Natural killer cell treated with Interleukin-12 subunit alpha and Interleukin-12 subunit beta and Interleukin-15 and Interleukin-18, amount 100 ng/mL, for 72 hours (primary cell): ENCODE measurements at regions not wholly inside any gene's neighbourhood (a gene's known extent, or its start where the extent isn't known, plus 50 kb on each side); places are given as distances from the start of the nearest gene placed in this dataset.

Experiments
- ATAC-seq, 2 donors: fragments of 150-1000 bp; cut with Tn5 transposase in 1 of 2; sonication (Bioruptor Pico), chemical (Tn5 transposase) in 1 of 2; 2 replicates each; pipeline ENCODE4 v1.10.0; 2021
- DNase-seq: peaks from one replicate; pipeline ENCODE4 v3.0.0; 2022; ENCODE audit warnings: low spot score
- H3K27ac Mint-ChIP-seq, 2 donors: 1 replicate in 1 of 2; 2 replicates in 1 of 2; pipeline ENCODE4 v1.8.0; 2022; ENCODE audit warnings: mixed read lengths in 2 of 2, mild to moderate bottlenecking in 1 of 2, moderate library complexity in 1 of 2
- H3K27me3 Mint-ChIP-seq, 2 donors: 1 replicate in 1 of 2; 2 replicates in 1 of 2; pipeline ENCODE4 v1.8.0; 2022; ENCODE audit warnings: mixed read lengths in 2 of 2
- H3K36me3 Mint-ChIP-seq: one replicate; pipeline ENCODE4 v1.8.0; 2022; ENCODE audit warnings: mixed read lengths
- H3K4me1 Mint-ChIP-seq, 2 donors: 1 replicate in 1 of 2; 2 replicates in 1 of 2; pipeline ENCODE4 v1.8.0; 2022; ENCODE audit warnings: low read depth in 2 of 2, mixed read lengths in 2 of 2, mild to moderate bottlenecking in 1 of 2
- H3K4me3 Mint-ChIP-seq: one replicate; pipeline ENCODE4 v1.8.0; 2022; ENCODE audit warnings: mixed read lengths
- H3K9me3 Mint-ChIP-seq: 2 replicates; pipeline ENCODE4 v1.8.0; 2022; ENCODE audit warnings: mixed read lengths

GRCh38 chr11:79670882-79671281 is 230.1 kb upstream of the TENM4 start:
- DNase-seq (no peak), ATAC-seq (no peak)
- Mint-ChIP-seq H3K4me1 (no peaks in the 10 kb centered on the region), H3K9me3 (peaks cover 13% of the 10 kb centered on the region), H3K27me3 (no peaks in the 10 kb centered on the region), H3K36me3 (no peaks in the 10 kb centered on the region), H3K27ac (no peak overlapping the region), H3K4me3 (no peak overlapping the region)

- DNase-seq: no peak
- Mint-ChIP-seq H3K27ac (no peak overlapping the region), H3K4me3 (no peak overlapping the region), H3K4me1 (no peaks in the 10 kb centered on the region), H3K27me3 (no peaks in the 10 kb centered on the region), H3K9me3 (peaks cover 16% of the 10 kb centered on the region), H3K36me3 (no peaks in the 10 kb centered on the region)
- no peak for ATAC-seq
Measured at GRCh38 chr11:79668575-79668974, 227.7 kb upstream of the TENM4 start.

DNA sequence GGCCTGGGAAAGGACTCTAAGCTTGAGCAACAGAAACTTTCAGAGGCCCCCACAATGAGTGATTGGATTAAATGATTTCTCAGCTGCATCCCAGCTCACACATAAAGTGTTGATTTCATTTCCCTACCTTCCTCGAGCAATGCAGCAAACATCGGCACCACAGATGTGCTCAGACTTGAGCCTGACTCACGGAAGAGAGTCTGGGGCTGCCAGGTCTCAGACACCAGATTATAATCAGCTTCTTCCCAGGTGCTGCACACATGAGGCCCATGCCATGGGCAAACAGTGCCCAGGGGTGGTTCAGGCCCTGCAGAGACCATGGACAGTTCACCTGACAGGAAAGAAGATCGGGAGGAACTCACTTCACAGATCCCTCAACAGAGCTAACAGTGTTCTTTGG is 226.6 kb upstream of the TENM4 start:
- DNase-seq (no peak), ATAC-seq (no peak)
- peaks cover 17% of the 10 kb centered on the region for H3K9me3 Mint-ChIP-seq
- H3K4me1 Mint-ChIP-seq: no peaks in the 10 kb centered on the region
- H3K27me3 Mint-ChIP-seq: no peaks in the 10 kb centered on the region
- no peaks in the 10 kb centered on the region for H3K36me3 Mint-ChIP-seq
- H3K27ac Mint-ChIP-seq: no peak overlapping the region
- H3K4me3 Mint-ChIP-seq: no peak overlapping the region

GRCh38 chr11:79663017-79663416 is 222.2 kb upstream of the TENM4 start:
- no peak for ATAC-seq
- Mint-ChIP-seq H3K4me3 (no peak overlapping the region), H3K9me3 (peaks cover 17% of the 10 kb centered on the region), H3K27ac (no peak overlapping the region), H3K27me3 (no peaks in the 10 kb centered on the region), H3K36me3 (no peaks in the 10 kb centered on the region), H3K4me1 (no peaks in the 10 kb centered on the region)
- DNase-seq: no peak

GRCh38 chr11:79661373-79661772 is 220.5 kb upstream of the TENM4 start:
- DNase-seq (no peak), ATAC-seq (no peak)
- H3K4me1 Mint-ChIP-seq: no peaks in the 10 kb centered on the region
- H3K27ac Mint-ChIP-seq: no peak overlapping the region
- H3K9me3 Mint-ChIP-seq: peaks cover 19% of the 10 kb centered on the region
- H3K4me3 Mint-ChIP-seq: no peak overlapping the region
- H3K27me3 Mint-ChIP-seq: no peaks in the 10 kb centered on the region
- H3K36me3 Mint-ChIP-seq: no peaks in the 10 kb centered on the region

- Mint-ChIP-seq H3K27ac (no peak overlapping the region), H3K27me3 (no peaks in the 10 kb centered on the region), H3K9me3 (peaks cover 12% of the 10 kb centered on the region), H3K4me1 (no peaks in the 10 kb centered on the region), H3K36me3 (no peaks in the 10 kb centered on the region), H3K4me3 (no peak overlapping the region)
- DNase-seq (no peak), ATAC-seq (no peak)
Measured at GRCh38 chr11:79648766-79649520, 208.1 kb upstream of the TENM4 start.

DNA sequence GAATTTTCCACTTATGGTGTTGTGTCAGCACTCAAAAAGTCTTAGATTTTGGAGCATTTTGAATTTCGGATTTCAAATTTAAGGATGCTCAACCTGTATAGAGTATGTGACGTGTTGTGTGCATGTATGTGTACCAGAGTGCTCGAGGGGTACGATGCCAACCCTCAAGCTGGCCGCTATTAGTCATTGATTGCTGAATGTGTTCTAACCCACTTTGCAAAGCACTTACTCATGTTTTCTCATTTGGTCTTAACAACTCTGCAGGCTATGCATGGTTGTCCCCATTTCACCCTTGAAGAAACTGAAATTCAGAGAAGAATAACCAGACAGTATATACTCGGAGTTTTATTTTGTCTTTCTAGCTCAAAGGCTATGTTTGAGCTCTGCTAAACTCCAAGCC is 196.4 kb upstream of the TENM4 start:
- ATAC-seq (no peak), DNase-seq (no peak)
- Mint-ChIP-seq H3K9me3 (peaks cover 17% of the 10 kb centered on the region), H3K27me3 (no peaks in the 10 kb centered on the region), H3K4me3 (no peak overlapping the region), H3K4me1 (no peaks in the 10 kb centered on the region), H3K36me3 (no peaks in the 10 kb centered on the region), H3K27ac (no peak overlapping the region)

DNA sequence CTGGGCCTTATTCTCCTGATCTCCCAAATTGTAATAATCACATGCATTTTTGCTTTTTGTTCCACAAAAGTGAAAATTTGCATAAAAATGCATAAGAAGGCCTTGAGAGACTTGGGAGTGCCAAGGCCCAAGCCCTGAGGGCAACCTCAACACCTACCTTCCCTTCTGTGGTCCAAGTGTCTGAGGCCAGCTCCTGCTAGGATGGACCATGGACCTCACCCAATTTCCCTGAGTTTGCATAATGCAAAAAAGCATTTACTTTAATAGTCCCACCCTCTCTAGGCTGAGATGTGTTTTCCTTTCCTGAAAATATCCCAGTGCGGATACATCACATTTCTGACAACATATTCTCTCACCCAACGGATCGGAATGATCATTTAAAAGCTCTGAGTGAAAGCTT is 194.1 kb upstream of the TENM4 start:
- H3K27ac Mint-ChIP-seq: no peak overlapping the region
- DNase-seq (no peak), ATAC-seq (no peak)
- no peaks in the 10 kb centered on the region for H3K4me1 Mint-ChIP-seq
- H3K36me3 Mint-ChIP-seq: no peaks in the 10 kb centered on the region
- peaks cover 14% of the 10 kb centered on the region for H3K9me3 Mint-ChIP-seq
- H3K4me3 Mint-ChIP-seq: no peak overlapping the region
- no peaks in the 10 kb centered on the region for H3K27me3 Mint-ChIP-seq

- no peak overlapping the region for H3K4me3 Mint-ChIP-seq
- no peaks in the 10 kb centered on the region for H3K36me3 Mint-ChIP-seq
- no peak for DNase-seq
- ATAC-seq: no peak
- H3K9me3 Mint-ChIP-seq: peaks cover 15% of the 10 kb centered on the region
- H3K27me3 Mint-ChIP-seq: no peaks in the 10 kb centered on the region
- no peaks in the 10 kb centered on the region for H3K4me1 Mint-ChIP-seq
- H3K27ac Mint-ChIP-seq: no peak overlapping the region
Measured at GRCh38 chr11:79627281-79627680, 186.5 kb upstream of the TENM4 start.

- Mint-ChIP-seq H3K36me3 (no peaks in the 10 kb centered on the region), H3K4me1 (no peaks in the 10 kb centered on the region), H3K27me3 (no peaks in the 10 kb centered on the region), H3K4me3 (no peak overlapping the region), H3K9me3 (peaks cover 12% of the 10 kb centered on the region), H3K27ac (no peak overlapping the region)
- no peak for ATAC-seq
- DNase-seq: no peak
Measured at GRCh38 chr11:79626135-79627075, 185.6 kb upstream of the TENM4 start.

GRCh38 chr11:79623375-79623774 is 182.5 kb upstream of the TENM4 start:
- no peaks in the 10 kb centered on the region for H3K4me1 Mint-ChIP-seq
- H3K36me3 Mint-ChIP-seq: no peaks in the 10 kb centered on the region
- no peak overlapping the region for H3K27ac Mint-ChIP-seq
- H3K4me3 Mint-ChIP-seq: no peak overlapping the region
- ATAC-seq: no peak
- H3K9me3 Mint-ChIP-seq: peaks cover 18% of the 10 kb centered on the region
- no peak for DNase-seq
- no peaks in the 10 kb centered on the region for H3K27me3 Mint-ChIP-seq

DNA sequence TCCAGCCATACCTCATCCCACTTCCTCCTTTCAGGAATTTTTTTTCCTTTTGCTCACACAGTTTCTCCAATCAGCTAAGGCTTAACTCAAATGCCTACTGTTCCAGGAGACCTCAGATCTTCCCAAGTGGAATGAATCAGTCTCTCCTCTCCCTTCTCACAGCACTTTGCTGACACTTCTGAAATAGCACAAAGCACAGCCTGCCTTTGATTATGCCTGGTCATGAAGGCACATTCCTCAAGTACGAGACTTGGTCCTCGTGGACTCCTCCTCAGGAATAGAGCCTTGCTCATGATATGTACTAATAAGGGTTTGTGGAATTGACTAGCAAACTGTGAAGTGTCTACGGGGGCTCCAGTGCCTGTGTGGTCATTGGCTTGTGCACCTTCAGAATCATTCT is 176.7 kb upstream of the TENM4 start:
- H3K36me3 Mint-ChIP-seq: no peaks in the 10 kb centered on the region
- no peaks in the 10 kb centered on the region for H3K4me1 Mint-ChIP-seq
- no peak overlapping the region for H3K27ac Mint-ChIP-seq
- no peak for ATAC-seq
- H3K27me3 Mint-ChIP-seq: no peaks in the 10 kb centered on the region
- peaks cover 26% of the 10 kb centered on the region for H3K9me3 Mint-ChIP-seq
- no peak overlapping the region for H3K4me3 Mint-ChIP-seq
- no peak for DNase-seq

DNA sequence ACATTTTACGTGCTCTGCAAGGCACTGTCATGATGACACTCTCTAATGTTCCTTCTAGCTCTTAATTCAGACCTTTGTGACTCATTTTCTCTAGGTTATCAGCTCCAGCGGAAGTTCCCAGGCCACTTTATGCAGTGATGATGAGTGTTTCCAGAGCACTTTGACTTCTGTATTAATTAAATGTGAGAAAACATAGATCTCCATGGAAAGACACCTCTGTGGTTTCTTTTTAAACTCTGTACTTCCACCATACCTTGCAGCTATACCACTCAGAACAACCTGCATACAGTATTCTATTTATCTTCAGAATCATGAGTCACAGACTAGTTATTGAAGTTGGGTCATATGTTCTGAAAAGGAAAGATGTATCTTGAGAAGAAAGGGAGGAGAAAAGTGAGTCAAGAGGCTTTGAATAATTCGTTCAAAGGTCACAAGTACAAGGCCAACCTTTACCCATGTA is 175.6 kb upstream of the TENM4 start:
- no peak for ATAC-seq
- H3K4me1 Mint-ChIP-seq: no peaks in the 10 kb centered on the region
- no peak overlapping the region for H3K27ac Mint-ChIP-seq
- H3K36me3 Mint-ChIP-seq: no peaks in the 10 kb centered on the region
- no peak overlapping the region for H3K4me3 Mint-ChIP-seq
- peaks cover 23% of the 10 kb centered on the region for H3K9me3 Mint-ChIP-seq
- DNase-seq: no peak
- no peaks in the 10 kb centered on the region for H3K27me3 Mint-ChIP-seq

DNA sequence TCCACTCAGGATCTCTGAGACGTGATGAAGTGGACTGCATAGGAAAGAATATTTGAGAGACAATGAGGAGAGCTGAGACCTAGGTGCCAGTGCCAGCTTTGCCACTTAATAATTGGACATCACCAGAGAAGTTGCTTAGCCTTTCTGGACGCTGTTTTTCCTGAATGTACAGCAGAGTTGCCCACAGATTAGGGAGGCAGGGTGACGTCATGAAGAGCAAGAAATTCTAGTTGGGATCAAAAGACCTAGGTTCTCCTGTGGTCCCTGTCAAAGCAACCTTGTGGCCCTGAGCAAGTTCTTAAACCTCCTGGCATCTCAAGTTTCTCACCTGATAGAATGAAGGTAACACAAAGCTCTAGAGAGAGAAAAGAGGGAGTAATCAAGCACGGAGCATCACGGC is 174.6 kb upstream of the TENM4 start:
- H3K4me1 Mint-ChIP-seq: no peaks in the 10 kb centered on the region
- no peaks in the 10 kb centered on the region for H3K36me3 Mint-ChIP-seq
- no peak overlapping the region for H3K27ac Mint-ChIP-seq
- H3K9me3 Mint-ChIP-seq: peaks cover 15% of the 10 kb centered on the region
- DNase-seq: no peak
- H3K27me3 Mint-ChIP-seq: no peaks in the 10 kb centered on the region
- no peak for ATAC-seq
- no peak overlapping the region for H3K4me3 Mint-ChIP-seq
